Aorta (tissue), 5 donors: ENCODE measurements at regions not wholly inside any gene's neighbourhood (a gene's known extent, or its start where the extent isn't known, plus 50 kb on each side); places are given as distances from the start of the nearest gene placed in this dataset.

Experiments used
- ATAC-seq: fragments of 200-7000 bp; cut with Tn5 transposase; one replicate; pipeline ENCODE4 v1.9.1; 2022; ENCODE audit warnings: moderate library complexity; ENCODE audit not compliant: low FRiP score
- DNase-seq, 2 donors: peaks; one replicate each; pipeline ENCODE4 v3.0.0-alpha.2; 2020
- H3K27ac ChIP-seq, 2 donors: one replicate each; pipeline ENCODE4 v1.5.1; 2013; ENCODE audit warnings: low read length in 2 of 2, mild to moderate bottlenecking in 2 of 2, moderate library complexity in 2 of 2, control low read depth in 1 of 2, inconsistent platforms in 1 of 2, low read depth in 1 of 2
- H3K27me3 ChIP-seq, 2 donors: one replicate each; pipeline ENCODE4 v1.6.1; 2013; ENCODE audit warnings: control low read depth in 1 of 2, low read length in 1 of 2, mild to moderate bottlenecking in 1 of 2, moderate library complexity in 1 of 2; ENCODE audit not compliant: insufficient read depth in 2 of 2, control insufficient read depth in 1 of 2
- H3K36me3 ChIP-seq, 2 donors: one replicate each; pipeline ENCODE4 v1.6.1; 2013; ENCODE audit warnings: control low read depth in 1 of 2, low read length in 1 of 2, mild to moderate bottlenecking in 1 of 2; ENCODE audit not compliant: insufficient read depth in 2 of 2, control insufficient read depth in 1 of 2
- H3K4me1 ChIP-seq, 2 donors: one replicate each; pipeline ENCODE4 v1.6.1; 2013; ENCODE audit warnings: low read length in 2 of 2, control low read depth in 1 of 2, mild to moderate bottlenecking in 1 of 2, moderate library complexity in 1 of 2; ENCODE audit not compliant: insufficient read depth in 2 of 2, control insufficient read depth in 1 of 2
- H3K4me3 ChIP-seq, 2 donors: one replicate each; pipeline ENCODE4 v1.5.1; 2013; ENCODE audit warnings: low read length in 2 of 2, control low read depth in 1 of 2, mild to moderate bottlenecking in 1 of 2
- H3K9me3 ChIP-seq: one replicate; pipeline ENCODE4 v1.6.1; 2013; ENCODE audit warnings: mild to moderate bottlenecking, low read length; ENCODE audit not compliant: control insufficient read depth
- WGBS, 2 donors: extraction: QIAGEN DNeasy Blood & Tissue Kit; methylation state at CpG; one replicate each; pipeline ENCODE4 v1.1.7; 2013; 5-methylcytosine and 5-hydroxymethylcytosine counted together
- intact Hi-C, 2 donors: fragments of 100-400 bp; cut with DNase I; formaldehyde crosslinking; loops; one replicate each; pipeline versions ENCODE4 v1.14.2 to v1.15.0; 2022
- donor health status: healthy with polysubstance abuse.
- donor health status: Bipolar disorder and iron deficiency.
- donor health status: DM: no; HTN: no; CAD: no.
- donor health status: DM: no; HTN: no; CAD: no.
- donor health status: DM: yes; HTN: yes; CAD: no.

GRCh38 chr15:35669432-35670045 is 123.6 kb upstream of the DPH6 start:
- no peak for ATAC-seq
- Histone ChIP-seq H3K27ac (no peak overlapping the region), H3K27me3 (no peaks in the 10 kb centered on the region), H3K36me3 (no peaks in the 10 kb centered on the region), H3K4me1 (peaks cover 0 to 3% of the 10 kb centered on the region in 2 donors), H3K9me3 (no peaks in the 10 kb centered on the region), H3K4me3 (no peak overlapping the region)
- 95 to 97% methylated on average over 5 of the region's 5 CpGs for WGBS, 2 donors
- no peak for DNase-seq
- intact Hi-C loops, result no loop called here

GRCh38 chr15:35671197-35671596 is 125.2 kb upstream of the DPH6 start:
- Histone ChIP-seq H3K4me1 (peaks cover 0 to 3% of the 10 kb centered on the region in 2 donors), H3K9me3 (no peaks in the 10 kb centered on the region), H3K36me3 (no peaks in the 10 kb centered on the region), H3K27ac (no peak overlapping the region), H3K4me3 (no peak overlapping the region), H3K27me3 (no peaks in the 10 kb centered on the region)
- DNase-seq (no peak), ATAC-seq (no peak)
- intact Hi-C loops, result no loop called here

GRCh38 chr15:35671981-35672380 is 126.0 kb upstream of the DPH6 start:
- ATAC-seq (no peak), DNase-seq (no peak)
- intact Hi-C loops, result no loop called here
- Histone ChIP-seq H3K36me3 (no peaks in the 10 kb centered on the region), H3K9me3 (no peaks in the 10 kb centered on the region), H3K4me1 (peaks cover 0 to 2% of the 10 kb centered on the region in 2 donors), H3K27me3 (no peaks in the 10 kb centered on the region), H3K27ac (no peak overlapping the region), H3K4me3 (no peak overlapping the region)
- 9 to 23% methylated on average over 1 of the region's 1 CpG for WGBS, 2 donors

GRCh38 chr15:35673093-35673684 is 127.2 kb upstream of the DPH6 start:
- DNase-seq (no peak), ATAC-seq (peak; percentile 19)
- H3K9me3 ChIP-seq, result no peaks in the 10 kb centered on the region
- H3K4me1 ChIP-seq, result no peaks in the 10 kb centered on the region
- H3K27me3 ChIP-seq, result no peaks in the 10 kb centered on the region
- H3K27ac ChIP-seq, result no peak overlapping the region
- intact Hi-C loops, result no loop called here
- no peak overlapping the region for H3K4me3 ChIP-seq
- no peaks in the 10 kb centered on the region for H3K36me3 ChIP-seq
- WGBS, 2 donors, result 82% methylated on average over 9 of the region's 9 CpGs

GRCh38 chr15:35674873-35675781 is 129.2 kb upstream of the DPH6 start:
- no peak for DNase-seq
- ATAC-seq, result no peak
- H3K9me3 ChIP-seq, result no peaks in the 10 kb centered on the region
- no peak overlapping the region for H3K4me3 ChIP-seq
- 78 to 79% methylated on average over 8 of the region's 8 CpGs for WGBS, 2 donors
- intact Hi-C loops, result loop anchor here in 1 of 2 donors (5.0 kb wide), 1 partner anchor 48 kb away; no protein-coding TSS in a partner anchor
- H3K4me1 ChIP-seq, result no peaks in the 10 kb centered on the region
- no peak overlapping the region for H3K27ac ChIP-seq
- H3K36me3 ChIP-seq, result no peaks in the 10 kb centered on the region
- no peaks in the 10 kb centered on the region for H3K27me3 ChIP-seq

- H3K36me3 ChIP-seq, result no peaks in the 10 kb centered on the region
- peaks cover 0 to 7% of the 10 kb centered on the region in 2 donors for H3K4me1 ChIP-seq
- H3K4me3 ChIP-seq, result no peak overlapping the region
- DNase-seq, result no peak
- H3K27me3 ChIP-seq, result no peaks in the 10 kb centered on the region
- H3K9me3 ChIP-seq, result no peaks in the 10 kb centered on the region
- 50 to 73% methylated on average over 2 of the region's 2 CpGs for WGBS, 2 donors
- intact Hi-C loops, result loop anchor here in 1 of 2 donors (5.0 kb wide), 1 partner anchor 51 kb away; no protein-coding TSS in a partner anchor
- no peak overlapping the region for H3K27ac ChIP-seq
- no peak for ATAC-seq
These were observed 132.8 kb upstream of the DPH6 start for GRCh38 chr15:35678774-35679173.

- H3K4me1 ChIP-seq, result peaks cover 0 to 7% of the 10 kb centered on the region in 2 donors
- no peaks in the 10 kb centered on the region for H3K9me3 ChIP-seq
- ATAC-seq (no peak), DNase-seq (no peak)
- no peaks in the 10 kb centered on the region for H3K36me3 ChIP-seq
- H3K4me3 ChIP-seq, result no peak overlapping the region
- intact Hi-C loops, result loop anchor here in 1 of 2 donors (5.0 kb wide), 1 partner anchor 52 kb away; no protein-coding TSS in a partner anchor
- 67 to 75% methylated on average over 1 of the region's 1 CpG for WGBS, 2 donors
- no peaks in the 10 kb centered on the region for H3K27me3 ChIP-seq
- no peak overlapping the region for H3K27ac ChIP-seq
These were observed 133.2 kb upstream of the DPH6 start for GRCh38 chr15:35679186-35679585.

GRCh38 chr15:35680951-35681350 is 135.0 kb upstream of the DPH6 start:
- H3K27me3 ChIP-seq, result no peaks in the 10 kb centered on the region
- H3K4me1 ChIP-seq, result peaks cover 0 to 7% of the 10 kb centered on the region in 2 donors
- intact Hi-C loops, result no loop called here
- no peak for DNase-seq
- H3K27ac ChIP-seq, result no peak overlapping the region
- no peaks in the 10 kb centered on the region for H3K9me3 ChIP-seq
- 5 to 6% methylated on average over 1 of the region's 1 CpG for WGBS, 2 donors
- H3K36me3 ChIP-seq, result no peaks in the 10 kb centered on the region
- ATAC-seq, result no peak
- H3K4me3 ChIP-seq, result no peak overlapping the region
